ENCODE measurements at regions not wholly inside any gene's neighbourhood (a gene's known extent, or its start where the extent isn't known, plus 50 kb on each side); places are given as distances from the start of the nearest gene placed in this dataset.

- H2BK5ac ChIP-seq (ENCODE audit: low read depth, low read length, poor library complexity, severe bottlenecking): no peak overlapping the region
- no peak overlapping the region for H3K9ac ChIP-seq (ENCODE audit: low read depth, low read length)
- H2AK9ac ChIP-seq (replicated peaks; ENCODE audit: low read depth, low read length, poor library complexity): no peak overlapping the region
- intact Hi-C loops (cut with micrococcal nuclease): no loop called here
- no peak overlapping the region for H3K14ac ChIP-seq (replicated peaks; ENCODE audit: low read depth, low read length)
- no peaks in the 10 kb centered on the region for H3K79me1 ChIP-seq (ENCODE audit: low read depth in 1 of 2, low read length in 2 of 2)
- H4K8ac ChIP-seq (ENCODE audit: low read depth in 2 of 2, low read length in 2 of 2): no peak overlapping the region
- POLR2A ChIA-PET (ENCODE audit: unreplicated experiment): no interaction called here
- no peak overlapping the region for H3K56ac ChIP-seq (ENCODE audit: extremely low read depth, insufficient read depth, low read length)
- DNase-seq (no peak), ATAC-seq (ENCODE audit: low read depth) (no peak)
- CTCF ChIA-PET: no interaction called here
- H2AK5ac ChIP-seq (ENCODE audit: low read depth, low read length): no peak overlapping the region
- no peak overlapping the region for H3K4me3 ChIP-seq (ENCODE audit: insufficient read depth, low read depth, low read length)
- in situ Hi-C loops (cut with MboI; ENCODE audit: low sequenced_read_pairs): no loop called here
- H4K5ac ChIP-seq (ENCODE audit: low read depth, low read length): no peak overlapping the region
- no peaks in the 10 kb centered on the region for H3K9me3 ChIP-seq (ENCODE audit: control insufficient read depth, insufficient read depth, low read length)
- H3K4me1 ChIP-seq (ENCODE audit: control insufficient read depth, insufficient read depth, low read length): no peaks in the 10 kb centered on the region
- H3K27ac ChIP-seq (ENCODE audit: insufficient read depth, low read length): no peak overlapping the region
- no peak overlapping the region for H3K23ac ChIP-seq (ENCODE audit: low read depth, low read length)
- no peaks in the 10 kb centered on the region; the same call in 1 of the 2 replicates for H3K9me1 ChIP-seq (ENCODE audit: insufficient read depth, low read length)
- no peak overlapping the region for H3K18ac ChIP-seq (ENCODE audit: low read depth, low read length)
- H4K91ac ChIP-seq (ENCODE audit: insufficient read depth, low read depth, low read length): no peak overlapping the region
- no peak overlapping the region for H3K4me2 ChIP-seq (ENCODE audit: low read depth, low read length)
- no peaks in the 10 kb centered on the region for H3K36me3 ChIP-seq (ENCODE audit: control insufficient read depth, insufficient read depth, low read length)
- BruUV-seq (replicated peaks): no TSS peak
- TF ChIP-seq MXI1 (IDR thresholded peaks at IDR 0.05; ENCODE audit: borderline replicate concordance, low read depth, low read length) (no peak), CHD1 (IDR thresholded peaks at IDR 0.05; ENCODE audit: low read depth, low read length) (no peak), NFE2L2 (IDR thresholded peaks at IDR 0.05; ENCODE audit: low read depth, low read length) (no peak), USF2 (IDR thresholded peaks at IDR 0.05; ENCODE audit: low read depth, low read length) (no peak), RFX5 (IDR thresholded peaks at IDR 0.05; ENCODE audit: low read depth, low read length) (no peak), SMC3 (IDR thresholded peaks at IDR 0.05; ENCODE audit: low read depth, low read length) (no peak), POLR2A (IDR thresholded peaks at IDR 0.05; ENCODE audit: low read depth, low read length) (no peak), FOS (IDR thresholded peaks at IDR 0.05; ENCODE audit: low read depth, low read length) (no peak), CTCF (conservative IDR thresholded peaks at IDR 0.05; ENCODE audit: low read depth, low read length) (no peak)
- H3K27me3 ChIP-seq (ENCODE audit: control insufficient read depth, insufficient read depth, low read length): no peaks in the 10 kb centered on the region
- no CpG with 5 or more reads among the region's 5 CpGs for WGBS, 2 experiments (ENCODE audit: extremely low coverage in 2 of 2, insufficient read length in 1 of 2)
- H2BK20ac ChIP-seq (ENCODE audit: low read depth, low read length): no peak overlapping the region
- H4K20me1 ChIP-seq (ENCODE audit: insufficient read depth, low read length): no peaks in the 10 kb centered on the region
- dilution Hi-C loops (cut with HindIII; ENCODE audit: low sequenced_read_pairs, unreplicated experiment): no loop called here
- H3K4ac ChIP-seq (ENCODE audit: low read depth, low read length): no peak overlapping the region
- H2BK15ac ChIP-seq (ENCODE audit: low read depth, low read length): no peak overlapping the region
- H2AFZ ChIP-seq (replicated peaks; ENCODE audit: low read length, poor library complexity): no peak overlapping the region
- H2BK120ac ChIP-seq (ENCODE audit: low read depth, low read length): no peak overlapping the region
Observed at GRCh38 chr4:20512985-20513384, 187.3 kb upstream of the PACRGL start.
